NOMO-1 treated with dmso at 0.1 percent for 144 hours (cell line): ENCODE measurements at regions not wholly inside any gene's neighbourhood (a gene's known extent, or its start where the extent isn't known, plus 50 kb on each side); places are given as distances from the start of the nearest gene placed in this dataset.
A peak's percentile ranks its signal among the peaks of the same experiment; 100 is the strongest.
"Not testable (repeated sequence)": the region's sequence is repeated elsewhere in the genome, so short reads cannot be mapped to it uniquely, and the experiment has no call there.

ENCODE experiments used
- DNase-seq: peaks from one replicate; lab custom pipeline; 2025; ENCODE audit not compliant: unreplicated experiment; lab: John Stamatoyannopoulos, UW

DNA sequence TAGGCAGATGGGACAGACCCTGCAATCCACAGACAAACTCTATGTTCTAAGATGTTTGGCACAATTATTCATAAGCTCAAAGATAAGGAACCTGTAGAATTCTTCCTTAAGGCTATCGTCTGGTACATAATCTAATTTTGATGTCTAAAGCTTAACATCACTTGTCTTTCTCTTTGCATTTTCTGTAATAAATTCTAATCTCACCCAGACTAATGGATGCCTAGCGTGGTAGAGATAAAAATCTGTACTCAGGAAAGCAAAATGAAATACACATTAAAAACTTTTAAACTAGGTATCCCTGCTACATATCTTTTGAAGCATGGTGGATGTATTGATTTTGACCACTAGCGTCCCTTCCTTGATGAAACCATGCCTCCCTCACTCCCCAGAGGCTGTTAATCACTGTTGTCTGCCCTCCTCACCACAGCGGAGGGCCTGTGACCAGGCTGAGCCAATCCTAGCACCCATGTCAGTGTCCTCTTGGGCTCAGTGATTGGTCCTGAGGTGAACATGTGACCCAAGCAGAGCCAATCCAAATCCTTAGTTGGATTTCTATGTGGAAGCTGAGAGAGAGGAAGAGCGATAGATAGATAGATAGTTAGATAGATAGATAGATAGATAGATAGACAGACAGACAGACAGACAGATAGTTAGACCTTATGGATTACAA is 82.2 kb upstream of the GRK3 start:
- DNase-seq = no peak

DNA sequence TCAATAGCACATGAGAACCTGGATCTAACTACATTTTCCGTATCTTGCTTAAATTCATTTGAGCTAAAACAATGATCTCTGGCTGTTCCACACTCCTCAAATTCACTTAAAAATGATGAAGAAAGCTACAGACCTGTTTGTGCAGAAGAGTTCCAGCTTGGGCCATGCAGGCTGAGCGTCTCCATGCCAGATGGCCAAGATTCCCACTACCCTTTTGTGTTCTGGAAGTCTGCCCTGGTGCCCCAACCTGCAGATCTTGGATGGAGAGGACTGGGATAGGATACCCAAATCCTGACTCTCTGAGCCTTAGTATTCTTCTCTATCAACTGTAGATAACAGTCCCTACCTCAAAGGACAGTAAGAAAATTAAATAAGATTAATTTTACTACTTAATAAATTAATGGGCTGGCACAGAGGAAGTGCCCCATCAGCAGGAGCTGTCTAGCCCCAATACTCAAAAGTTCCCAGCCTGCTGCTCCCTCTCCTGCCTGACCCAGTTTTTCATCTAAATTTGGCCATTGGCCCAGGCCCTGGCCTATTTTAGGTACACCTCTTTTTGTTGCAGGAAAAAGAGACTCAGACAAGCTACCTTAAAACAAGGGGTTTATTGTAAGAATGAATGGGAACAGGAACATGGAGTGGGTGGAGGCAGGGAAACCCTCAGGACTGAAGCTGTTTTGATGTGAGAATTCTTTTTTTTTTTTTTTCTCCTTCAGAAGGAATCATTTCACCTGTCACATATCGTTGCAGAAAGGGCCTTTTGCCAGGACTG is 81.4 kb upstream of the GRK3 start:
- DNase-seq = no peak

DNA sequence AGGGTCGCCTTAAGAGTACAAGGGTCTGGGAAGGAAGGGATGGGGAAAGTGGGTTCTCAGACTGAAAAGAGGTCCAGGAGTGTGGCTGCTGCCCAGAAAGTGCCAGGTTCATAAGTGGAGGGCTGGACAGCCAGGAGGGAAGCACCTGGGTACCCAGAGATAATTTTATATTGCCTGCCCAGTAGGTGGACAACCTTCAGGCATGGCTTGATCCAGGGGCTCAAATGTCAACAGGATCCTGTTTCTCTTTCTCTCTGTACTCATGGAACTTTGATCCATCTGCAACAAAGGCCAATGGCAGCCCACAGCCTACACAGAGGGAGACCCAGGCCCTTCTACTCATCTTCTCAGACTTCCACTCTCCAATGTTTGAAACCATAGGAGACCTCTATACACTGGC is 80.5 kb upstream of the GRK3 start:
- no peak for DNase-seq

DNA sequence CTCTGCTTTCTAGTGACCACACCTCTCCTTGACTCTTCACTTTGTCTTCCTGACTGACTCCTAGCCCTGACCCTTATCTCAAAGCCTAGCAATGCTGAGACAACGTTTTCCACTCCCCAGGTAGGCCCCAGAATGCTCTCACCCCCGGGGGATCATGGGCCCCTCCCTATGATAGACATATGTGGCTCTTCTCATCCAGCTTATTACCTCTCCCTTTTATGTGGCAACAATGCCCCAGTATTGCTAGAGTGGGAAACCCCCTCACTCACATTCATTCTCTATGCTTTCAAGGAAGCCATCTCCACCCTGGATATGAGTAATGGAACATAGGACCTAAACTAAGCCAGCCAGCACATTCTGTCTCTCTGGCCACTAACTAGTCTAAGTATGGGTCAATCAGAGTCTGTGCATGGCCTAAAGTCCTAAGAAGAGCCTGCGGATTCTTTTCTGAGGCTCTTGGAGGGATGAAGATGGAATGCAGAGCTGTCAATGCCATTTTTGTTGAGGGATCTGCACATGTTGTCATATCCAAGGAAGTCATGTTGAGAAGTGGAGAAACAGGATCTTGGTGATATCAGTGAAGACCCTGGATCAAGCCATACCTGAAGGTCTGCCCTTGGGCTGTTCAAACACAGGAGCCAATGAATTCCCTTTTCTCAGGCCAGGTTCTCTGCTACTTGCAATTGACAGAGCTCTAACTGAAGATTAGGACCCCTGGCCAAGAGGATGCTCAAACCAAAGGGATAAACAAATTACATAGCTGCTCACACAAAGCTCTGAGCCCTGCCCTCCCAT is 79.8 kb upstream of the GRK3 start:
- DNase-seq = no peak

DNA sequence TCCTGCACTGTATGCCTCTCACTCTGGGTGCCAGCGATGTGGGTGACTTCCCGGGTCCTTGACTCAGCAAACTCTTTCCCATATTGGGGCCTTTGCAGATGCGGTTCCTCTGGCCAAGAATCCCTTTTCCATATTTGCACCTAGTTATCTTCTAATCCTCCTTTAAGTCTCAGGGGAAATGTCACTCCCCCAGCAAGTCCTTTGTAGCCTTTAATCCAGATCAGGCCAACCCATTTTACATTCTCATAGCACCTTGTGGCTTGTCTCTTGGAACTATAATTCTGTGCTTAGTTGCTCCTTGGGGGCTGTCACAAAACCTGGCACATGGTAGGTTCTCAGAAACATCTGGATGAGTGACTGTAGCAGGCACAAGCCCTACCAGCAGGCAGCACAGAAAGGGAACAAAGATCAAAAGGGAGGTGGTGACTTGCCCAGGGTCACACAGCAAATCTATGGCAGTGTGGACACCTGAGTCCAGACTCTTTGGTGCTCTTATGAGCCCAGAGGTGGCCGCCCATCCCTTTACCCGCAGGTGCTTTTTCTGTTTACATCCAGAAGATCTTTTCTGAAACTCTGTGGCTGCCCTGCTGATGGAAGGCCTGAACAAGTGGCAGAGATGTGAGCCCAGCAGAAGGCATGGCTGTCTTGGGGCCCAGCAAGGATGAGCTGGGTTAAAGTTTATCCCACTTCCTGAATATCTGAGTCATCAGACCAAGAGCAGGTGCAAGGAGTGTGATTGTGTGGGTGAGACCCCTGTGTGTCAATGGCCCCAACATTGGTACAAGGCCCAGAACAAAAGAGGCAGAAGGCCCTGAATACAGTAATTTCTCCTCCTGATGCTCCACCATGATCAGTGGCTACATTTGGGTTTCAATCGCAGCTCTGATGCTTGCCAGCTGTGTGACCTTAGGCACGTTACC is 78.6 kb upstream of the GRK3 start:
- DNase-seq = no peak

DNA sequence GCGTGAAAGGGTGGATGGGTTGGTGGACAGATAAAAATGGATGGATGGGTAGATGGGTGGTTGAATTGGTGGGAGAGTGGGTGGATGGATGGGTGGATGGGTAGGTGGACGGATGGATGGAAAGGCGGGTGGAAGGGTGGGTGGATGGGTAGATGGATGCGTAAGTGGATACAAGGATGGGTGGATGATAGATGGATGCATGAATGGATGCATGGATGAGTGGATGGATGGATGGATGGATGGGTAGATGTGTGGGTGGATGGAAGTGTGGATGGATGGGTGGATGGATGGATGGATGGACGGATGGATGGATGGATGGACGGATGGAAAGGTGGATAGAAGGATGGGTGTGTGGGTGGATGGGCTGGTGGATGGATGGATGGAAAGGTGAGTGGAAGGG is 77.0 kb upstream of the GRK3 start:
- DNase-seq = no peak

DNA sequence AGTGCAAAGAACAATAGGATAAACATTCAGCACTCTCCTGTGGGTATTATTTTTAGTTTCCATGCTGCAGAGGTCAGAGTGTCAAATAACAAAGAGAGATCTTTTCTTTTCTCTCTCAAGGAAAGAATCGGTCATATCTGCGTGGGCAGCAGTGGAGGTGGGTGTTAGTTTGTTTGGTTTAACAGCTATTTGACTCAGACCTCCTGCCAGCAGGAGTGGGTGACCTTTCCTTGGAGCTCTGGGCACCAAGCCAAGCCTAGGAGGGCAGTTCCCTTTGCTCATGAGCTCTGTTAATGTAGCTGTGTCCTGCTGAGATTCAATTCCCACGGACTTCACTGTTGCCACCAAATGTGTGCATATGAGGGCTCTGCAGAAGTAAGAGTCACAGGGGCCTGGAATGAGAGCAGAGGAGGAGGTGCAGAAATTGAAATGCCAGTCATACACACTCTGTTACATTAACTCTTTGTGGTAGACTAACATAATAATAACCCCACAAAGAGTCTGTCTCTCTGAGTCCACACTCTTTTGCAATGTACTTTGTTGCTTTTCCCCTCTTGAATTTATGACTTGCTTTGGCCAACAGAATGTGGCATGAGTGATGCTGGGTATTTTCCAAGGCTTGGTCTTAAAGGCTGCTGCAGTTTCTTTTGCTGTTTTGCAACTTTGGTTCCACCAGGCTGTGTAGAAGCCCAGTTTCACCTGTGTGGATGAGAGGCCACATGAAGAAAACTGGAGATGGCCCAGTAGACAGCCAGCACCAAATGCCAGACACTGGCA is 76.0 kb upstream of the GRK3 start:
- DNase-seq = no peak

DNA sequence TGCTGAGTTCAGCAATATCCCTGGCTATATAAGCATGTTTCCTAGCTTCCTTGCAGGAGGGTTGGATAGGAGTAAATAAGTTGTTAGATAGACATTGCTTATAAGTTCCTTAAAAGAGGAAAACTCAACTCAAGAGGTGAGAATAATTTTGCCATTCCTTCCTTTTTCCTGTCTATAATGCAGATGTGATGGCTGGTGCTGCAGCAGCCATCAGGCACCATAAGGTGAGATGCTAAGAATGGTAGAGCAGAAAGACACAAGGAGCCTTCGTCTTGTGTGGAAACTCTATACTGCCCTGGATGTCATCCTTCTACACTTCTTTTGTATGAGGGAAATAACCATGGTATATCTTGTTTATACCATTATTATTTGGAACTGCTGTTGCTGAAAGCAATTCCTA is 74.5 kb upstream of the GRK3 start:
- DNase-seq = no peak

DNA sequence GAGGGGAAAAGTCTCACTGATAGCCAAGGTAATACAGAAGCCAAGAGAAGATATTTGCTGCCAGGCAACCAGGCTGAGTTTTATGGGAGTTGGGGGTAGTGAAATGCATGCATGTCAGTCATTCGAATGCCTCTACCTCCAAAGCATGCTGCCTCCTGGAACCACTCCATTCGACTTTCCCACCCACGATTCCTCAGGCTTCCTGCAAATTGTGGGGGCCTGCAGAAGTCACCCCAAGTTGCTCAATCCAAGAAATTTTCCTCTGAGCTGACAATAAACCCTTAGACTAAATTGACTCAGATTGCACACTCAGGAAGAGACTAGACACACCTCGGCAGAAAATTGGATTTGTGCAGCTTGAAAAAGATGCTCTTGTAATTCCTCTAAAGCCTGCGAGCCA is 73.6 kb upstream of the GRK3 start:
- no peak for DNase-seq

DNA sequence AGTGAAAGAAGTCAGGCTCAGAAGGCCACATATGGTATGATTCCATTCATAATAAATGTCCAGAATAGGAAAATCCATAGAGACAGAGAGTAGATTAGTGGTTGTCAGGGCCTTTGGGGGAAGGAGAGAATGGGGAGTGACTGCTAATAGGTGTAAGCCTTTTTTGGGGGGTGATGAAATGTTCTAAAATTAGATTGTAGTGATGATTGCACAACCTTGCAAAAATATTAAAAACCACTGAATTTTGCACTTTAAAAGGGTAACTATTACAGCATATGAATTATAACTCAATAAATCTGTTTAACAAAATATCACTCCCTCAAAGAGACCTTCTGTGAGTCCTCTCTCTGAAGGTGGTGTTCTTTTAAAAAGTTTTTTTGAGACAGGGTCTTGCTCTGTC is 72.3 kb upstream of the GRK3 start:
- peak; percentile 12 for DNase-seq

DNA sequence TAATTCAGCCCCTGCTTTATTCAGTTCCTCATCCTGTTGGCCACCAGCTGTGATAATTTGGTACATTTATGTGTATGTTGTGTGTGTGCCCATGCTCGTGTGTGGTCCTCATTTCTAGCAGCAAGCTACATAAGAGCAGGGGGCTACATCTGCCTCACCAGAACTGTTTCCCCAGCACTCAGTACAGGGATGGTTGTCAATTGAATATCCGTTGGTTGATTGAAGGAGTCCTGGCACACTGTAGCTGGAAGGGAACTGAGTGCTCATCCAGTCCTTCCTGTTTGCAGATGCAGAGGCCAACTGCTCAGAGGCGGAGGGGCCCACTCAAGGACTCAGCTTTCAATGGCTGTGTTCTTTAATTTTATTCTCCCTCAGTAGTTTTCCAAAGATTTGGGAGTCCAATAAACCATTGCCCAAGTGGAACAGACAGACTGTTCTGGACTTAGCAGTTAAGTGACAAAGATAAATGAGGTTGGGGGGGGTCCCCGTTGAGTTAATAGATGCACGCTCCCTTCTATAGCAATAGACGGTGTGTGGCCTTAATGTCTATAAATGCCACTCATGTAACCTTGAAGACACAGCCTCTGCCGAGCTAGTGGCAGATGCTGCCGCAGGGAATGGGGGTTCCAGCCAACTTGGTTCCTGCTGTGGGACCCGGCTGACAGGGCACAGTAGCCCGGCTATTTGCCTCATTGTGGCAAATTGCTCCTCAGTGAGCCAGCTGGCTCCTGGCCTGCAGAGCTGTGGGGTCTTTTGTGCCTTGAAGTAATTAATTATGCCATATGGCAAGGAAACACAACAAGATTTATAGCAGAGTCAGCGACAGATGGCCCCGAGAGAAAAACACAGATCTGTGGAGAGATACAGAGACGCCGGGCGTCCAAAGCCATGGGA is 71.4 kb upstream of the GRK3 start:
- DNase-seq = peak; percentile 1

DNA sequence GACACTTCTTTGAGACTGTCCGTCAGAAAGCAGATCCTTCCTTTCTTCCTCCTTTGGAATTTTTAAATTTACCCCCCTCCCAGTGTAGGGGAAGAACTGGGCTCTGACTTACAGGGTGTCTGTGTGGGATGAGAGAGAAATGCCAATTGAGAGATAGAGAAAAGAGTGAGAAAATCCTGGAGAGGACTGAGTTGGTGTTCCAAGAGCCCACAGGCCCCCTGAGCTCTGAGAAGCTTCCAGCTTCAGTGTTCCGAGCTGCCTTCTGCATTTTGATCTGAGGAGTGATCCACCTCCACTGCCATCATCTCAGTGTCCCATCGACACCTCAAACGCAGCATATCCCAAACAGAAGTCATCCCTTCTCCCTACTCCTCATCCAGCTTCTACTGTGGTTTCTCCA is 70.7 kb upstream of the GRK3 start:
- no peak for DNase-seq

DNA sequence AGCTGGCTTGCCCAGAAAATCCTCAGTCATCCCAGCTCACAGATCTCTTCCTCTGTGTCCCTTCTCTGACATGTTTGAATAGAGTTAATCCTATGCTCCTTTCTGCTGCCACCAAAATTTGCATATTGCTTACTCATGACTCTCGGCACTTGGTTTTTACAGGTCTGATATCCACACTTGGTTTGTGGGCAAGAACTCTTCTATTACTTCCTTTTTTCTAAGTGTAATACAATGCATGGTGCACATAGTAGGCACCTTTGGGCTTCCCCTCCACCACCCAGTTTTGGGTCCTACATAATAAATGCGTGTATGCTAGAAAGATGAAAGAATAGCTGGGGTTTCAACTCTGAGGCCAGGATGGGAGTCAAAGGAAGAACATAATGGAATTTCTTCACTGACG is 69.7 kb upstream of the GRK3 start:
- peak; percentile 20 for DNase-seq

DNA sequence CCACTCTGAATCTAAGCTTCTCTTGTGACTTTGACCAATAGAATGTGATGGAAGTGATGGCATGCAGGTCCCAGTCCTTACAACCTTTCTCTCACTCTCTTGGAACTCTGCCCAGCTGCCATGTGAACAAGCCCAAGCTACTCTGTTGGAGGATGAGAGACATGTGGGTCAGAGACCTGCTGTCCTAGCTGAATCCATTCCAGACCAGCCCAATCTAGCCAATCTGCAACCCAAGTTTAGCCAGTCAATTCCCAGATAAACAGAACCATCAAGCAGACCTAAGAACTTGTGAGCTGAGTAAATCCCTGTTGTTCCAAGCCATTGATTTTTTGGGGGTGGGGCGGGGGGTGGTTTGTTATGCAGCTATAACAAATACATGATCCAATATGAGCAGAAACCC is 69.2 kb upstream of the GRK3 start:
- DNase-seq = no peak

DNA sequence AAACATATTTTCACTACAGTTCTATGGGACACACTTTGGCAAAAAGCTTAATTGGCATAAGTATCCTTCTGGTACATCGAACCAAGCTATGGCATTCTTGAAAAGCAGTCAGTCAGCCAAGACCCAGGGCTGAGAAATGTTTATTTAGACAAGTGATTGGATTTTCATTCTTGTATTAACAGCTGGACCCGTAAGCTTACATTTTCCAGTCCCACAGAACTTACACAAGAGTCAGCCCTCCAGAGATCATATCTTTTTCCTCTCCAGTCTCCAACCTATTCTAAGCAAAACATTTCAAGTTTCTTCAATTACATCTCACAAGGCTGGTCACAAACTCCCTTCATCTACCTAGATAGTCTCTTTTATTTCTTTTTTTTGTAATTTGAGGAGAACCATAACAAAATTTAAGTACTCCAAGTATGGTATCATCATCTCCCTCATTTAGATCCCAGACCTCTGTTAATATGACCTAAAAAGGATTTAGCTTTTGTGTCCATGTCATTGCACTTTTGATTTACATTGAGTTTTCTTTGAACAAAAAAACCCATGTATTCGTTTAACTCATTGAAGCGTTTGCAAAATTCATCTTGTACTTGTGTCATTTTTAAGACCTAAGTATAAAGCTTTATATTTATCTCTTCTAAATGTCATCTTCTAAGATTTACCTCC is 67.9 kb upstream of the GRK3 start:
- DNase-seq = no peak

DNA sequence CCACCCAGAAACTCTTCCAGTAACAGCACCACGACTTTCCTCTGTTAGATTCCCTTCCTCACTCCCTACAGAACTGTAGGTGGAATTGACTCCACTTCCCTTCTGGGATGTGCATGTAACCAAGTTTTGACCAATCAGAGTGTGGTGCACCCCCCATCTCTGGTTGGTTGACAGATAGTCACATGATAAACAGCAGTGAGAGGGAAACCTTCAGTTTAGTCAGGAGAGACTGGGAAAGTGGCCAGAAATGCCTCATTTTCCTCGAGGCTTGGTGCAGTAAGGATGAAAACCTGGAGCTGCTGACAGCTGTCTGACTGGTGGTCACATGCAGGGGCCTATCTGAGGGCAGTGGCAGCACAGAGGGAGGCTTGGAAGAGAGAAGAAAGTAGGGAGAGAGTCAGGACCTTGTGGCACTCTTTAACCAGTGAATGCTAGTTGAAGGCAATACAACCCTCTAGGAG is 67.3 kb upstream of the GRK3 start:
- DNase-seq = no peak

DNA sequence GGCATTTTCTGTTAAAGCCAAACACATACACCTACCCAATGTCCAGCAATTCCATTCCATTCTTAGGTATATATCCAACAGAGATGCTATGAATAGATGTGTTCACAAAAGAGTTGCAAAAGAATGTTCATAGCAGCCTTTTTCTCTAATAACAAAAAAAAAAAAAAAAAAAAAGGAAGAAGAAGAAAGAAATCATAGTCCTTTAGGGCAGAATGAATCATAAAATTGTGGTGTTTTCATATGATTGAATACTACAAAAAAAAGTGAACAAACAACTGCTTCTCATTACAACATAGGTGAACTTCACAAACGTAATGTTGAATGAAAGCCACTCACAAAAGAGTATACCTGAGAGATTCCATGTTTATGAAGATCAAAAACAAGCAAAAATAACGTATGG is 66.8 kb upstream of the GRK3 start:
- no peak for DNase-seq

DNA sequence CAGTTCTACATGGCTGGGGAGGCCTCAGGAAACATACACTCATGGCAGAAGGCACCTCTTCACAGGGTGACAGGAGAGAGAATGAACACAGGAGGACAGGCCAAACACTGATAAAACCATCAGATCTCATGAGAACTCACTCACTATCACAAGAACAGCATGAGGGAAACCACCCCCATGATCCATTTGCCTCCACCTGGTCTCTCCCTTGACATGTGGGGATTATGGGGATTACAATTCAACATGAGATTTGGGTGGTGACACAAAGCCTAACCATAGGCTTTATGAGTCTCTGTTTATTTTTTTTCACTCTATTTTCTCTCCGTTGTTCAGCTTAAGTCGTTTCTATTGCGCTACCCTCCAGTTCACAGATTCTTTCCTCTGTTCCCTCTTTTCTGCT is 63.8 kb upstream of the GRK3 start:
- DNase-seq = not testable (repeated sequence)

DNA sequence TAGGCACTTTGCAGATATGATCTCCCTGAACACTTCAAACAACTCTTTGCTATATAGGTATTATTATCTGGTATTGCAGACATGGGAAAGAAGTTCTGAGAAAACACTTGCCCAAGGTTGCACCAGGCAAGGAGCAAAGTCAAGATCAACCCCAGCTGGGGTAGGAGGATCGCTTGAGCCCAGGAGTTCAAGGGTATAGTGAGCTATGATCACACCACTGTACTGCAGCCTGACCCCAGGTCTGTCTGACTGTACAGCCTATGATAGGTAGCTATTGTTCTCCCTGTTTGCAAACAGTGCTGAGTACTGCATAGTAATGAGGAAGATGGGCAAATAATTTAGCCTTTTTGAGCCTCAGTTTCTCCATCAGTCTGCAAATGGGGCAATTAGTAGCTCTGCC is 60.5 kb upstream of the GRK3 start:
- not testable (repeated sequence) for DNase-seq
